HG02623 (cell line): ENCODE measurements at regions not wholly inside any gene's neighbourhood (a gene's known extent, or its start where the extent isn't known, plus 50 kb on each side); places are given as distances from the start of the nearest gene placed in this dataset.
"Not testable (repeated sequence)": the region's sequence is repeated elsewhere in the genome, so short reads cannot be mapped to it uniquely, and the experiment has no call there.

Source experiments
- ATAC-seq: cut with Tn5 transposase; IDR thresholded peaks from one replicate; pipeline ENCODE4 v1.9.1; 2021; ENCODE audit warnings: moderate library complexity; ENCODE audit not compliant: unreplicated experiment

DNA sequence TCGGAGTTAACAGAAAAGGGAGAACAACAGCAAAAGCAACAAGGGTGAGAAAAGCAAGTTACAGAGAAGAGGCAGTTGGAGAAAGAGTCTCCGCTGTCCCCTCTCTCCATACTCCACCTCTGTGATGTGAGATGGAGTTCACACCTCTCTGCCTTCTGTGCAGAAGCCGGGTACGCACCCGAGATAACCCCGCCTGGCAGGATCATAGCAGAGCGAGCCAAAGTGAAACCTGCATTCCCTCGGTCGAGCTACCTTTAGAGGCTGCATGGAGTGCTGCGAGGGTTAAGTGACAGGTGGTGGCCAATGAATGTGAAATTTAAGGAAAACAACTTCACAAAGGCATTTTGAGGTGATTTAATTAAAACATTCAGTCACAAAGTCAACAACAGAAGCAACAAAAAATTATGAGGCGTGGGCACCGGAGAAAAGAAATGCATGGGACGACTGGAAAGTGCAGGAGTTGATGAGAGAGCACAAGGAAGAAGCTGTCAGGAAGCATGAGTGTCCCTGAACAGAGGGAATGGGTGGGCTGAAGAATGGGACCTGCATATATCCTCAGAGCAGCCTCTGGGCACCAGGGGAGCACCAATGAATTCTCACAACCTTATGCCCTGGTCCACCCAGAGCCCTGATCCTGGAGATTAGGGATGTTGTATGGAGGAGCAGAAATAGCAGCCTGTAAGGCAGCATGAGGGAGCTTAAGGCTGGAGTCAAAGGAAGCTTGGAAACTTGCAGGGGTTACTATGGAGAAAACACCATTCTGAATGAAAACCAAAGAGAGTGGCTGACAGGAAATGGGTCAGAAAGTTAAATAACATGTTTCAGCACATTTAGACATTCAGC, 208.3 kb downstream of the EMP1 start:
- ATAC-seq: no peak

DNA sequence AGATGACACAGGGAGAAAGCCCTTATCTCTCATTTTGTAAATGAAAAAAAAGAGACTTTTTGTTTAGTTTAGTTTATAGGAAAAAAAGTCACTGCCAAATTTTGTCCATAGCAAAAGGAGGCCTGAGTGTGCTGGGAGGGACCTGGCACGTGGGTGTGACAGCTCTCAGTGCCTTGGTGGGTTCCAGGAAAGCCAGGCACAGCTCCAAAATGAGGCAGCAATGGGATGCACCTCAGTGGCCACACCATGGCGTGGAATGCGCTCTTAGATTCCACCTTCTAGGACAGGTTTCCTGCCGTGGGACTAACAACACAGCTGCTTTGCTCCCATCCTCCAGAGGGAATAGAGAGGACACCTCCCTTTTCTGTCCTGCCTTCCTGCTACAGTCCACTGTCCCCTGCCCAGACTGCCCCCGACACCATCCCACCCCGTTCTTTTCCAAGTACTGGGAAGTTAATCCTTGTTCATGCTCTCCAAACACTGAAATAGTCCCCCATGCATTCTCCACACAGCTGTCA, 207.6 kb downstream of the EMP1 start:
- ATAC-seq: no peak

DNA sequence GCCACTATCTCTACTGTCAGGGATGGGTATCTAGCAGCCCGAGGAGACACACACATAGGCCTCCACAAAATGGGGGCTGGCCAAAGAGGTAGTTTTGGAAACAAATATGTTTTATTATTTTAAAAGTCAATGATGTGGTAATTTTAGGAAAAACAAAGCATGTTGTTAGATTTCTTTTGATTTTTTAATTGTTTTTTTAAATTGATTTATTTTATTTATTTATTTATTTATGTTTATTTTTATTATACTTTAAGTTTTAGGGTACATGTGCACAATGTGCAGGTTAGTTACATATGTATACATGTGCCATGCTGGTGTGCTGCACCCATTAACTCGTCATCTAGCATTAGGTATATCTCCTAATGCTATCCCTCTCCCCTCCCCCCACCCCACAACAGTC, 194.8 kb downstream of the EMP1 start:
- not testable (repeated sequence) for ATAC-seq

DNA sequence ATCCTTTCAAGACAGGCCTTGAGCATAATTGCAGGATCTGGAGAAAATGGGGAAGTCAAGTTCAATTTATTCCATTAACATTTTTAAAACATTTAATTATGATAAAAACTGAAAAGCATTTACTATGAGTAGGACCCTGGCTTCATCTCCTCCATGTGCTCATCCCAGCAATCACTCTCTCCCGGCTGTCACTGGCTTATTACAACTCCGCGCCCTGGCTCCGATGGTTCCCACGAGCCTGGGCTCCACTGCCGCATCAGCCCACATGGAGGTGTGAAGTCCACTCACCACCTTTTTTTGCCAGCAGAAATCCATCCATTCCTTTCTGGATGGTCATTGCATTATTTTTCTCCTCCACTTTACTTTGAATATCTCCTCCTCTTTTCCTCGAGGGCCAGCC, 194.4 kb downstream of the EMP1 start:
- no peak for ATAC-seq

DNA sequence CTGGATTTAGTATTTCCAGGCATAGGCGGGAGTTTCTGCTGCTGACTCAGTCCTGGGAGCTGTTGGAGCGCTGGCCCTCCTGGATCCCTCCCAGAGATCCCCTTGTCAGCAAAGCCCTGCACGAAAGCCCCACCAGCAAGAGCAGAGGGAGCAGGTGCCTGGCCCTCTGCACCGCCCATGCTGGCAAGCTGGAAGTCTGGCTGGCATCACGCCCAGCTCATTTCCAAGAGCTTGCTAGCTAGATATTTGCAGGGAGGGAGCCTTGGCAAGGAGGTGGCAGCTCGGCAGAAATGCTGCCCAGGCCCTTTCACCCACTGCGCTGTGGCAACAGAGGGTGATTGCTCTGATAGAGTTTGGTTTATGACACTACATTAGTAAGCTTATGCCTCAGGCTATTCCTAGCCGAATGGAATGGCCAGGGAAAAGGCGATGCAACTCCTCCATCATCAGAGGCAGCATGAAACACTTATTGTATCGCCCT, 193.9 kb downstream of the EMP1 start:
- ATAC-seq: no peak

DNA sequence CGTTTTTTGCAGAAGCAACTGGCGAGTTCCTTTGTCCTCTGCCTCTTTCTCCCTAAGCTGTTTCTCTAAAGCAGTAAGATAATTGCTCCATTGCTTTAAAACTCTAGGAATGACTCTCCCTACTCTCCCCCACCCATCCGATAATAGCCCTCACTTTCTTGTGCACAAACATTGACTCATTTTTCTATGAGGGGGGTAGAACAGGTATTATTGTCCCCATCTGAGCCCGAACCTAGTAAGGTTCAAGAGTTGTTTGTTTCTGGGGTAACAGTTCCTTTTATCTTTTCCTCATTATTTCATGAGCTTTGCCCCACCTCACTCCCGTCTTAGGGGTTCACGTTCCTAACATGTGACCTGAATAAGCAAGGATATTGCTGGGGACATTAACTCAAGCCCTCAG, 190.6 kb downstream of the EMP1 start:
- ATAC-seq: no peak

DNA sequence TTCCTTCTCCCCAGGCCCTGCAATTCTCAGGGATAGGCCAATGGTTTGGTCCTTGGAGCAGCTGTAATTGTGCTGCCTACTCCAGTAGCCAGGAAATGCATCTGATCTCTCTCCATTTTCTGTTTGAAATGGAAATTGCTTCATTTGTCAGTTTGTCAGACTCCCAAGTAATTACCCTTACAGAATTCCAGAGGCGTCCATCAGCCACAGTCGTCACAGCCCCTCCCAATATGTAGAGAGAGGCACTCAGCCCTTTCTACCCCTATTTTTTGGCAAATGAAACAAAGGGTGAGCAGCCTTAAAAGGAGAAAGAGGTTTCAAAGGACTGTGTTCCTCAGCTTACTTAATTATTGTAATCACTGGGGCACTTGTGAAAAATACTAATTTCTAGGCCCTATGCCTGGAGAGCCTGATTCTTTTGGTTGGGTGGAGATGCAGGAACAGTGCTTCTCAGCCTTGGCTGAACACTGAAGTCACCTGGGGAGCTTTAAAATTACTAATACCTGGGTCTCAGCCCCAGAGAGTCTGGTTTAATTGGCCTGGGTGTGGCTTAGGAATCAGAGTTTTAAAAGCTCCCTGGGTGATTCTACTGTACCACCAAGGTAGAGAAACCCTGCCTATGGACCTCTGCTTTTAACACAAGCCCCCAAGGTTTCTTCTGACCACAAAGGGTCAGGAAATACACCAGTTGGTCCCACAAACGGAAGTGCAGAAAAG, 190.0 kb downstream of the EMP1 start:
- no peak for ATAC-seq

DNA sequence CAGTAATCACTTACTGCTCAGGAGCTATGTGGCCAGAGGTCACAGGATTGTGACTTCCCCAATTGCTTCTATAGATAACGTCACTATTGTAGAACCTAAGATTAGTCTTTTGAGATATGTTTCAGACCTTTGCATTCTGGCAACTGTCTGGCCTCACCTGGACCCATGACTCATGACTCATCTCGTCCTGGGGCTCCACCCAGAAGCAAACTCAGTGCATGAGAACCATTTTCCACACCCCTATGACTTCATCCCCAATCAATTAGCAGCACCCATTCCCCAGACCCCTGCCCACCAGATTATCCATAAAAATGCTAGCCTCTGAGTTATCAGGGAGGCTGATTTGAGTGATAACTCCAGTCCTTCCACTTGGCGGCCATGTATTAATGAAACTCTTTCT, 186.9 kb downstream of the EMP1 start:
- no peak for ATAC-seq

DNA sequence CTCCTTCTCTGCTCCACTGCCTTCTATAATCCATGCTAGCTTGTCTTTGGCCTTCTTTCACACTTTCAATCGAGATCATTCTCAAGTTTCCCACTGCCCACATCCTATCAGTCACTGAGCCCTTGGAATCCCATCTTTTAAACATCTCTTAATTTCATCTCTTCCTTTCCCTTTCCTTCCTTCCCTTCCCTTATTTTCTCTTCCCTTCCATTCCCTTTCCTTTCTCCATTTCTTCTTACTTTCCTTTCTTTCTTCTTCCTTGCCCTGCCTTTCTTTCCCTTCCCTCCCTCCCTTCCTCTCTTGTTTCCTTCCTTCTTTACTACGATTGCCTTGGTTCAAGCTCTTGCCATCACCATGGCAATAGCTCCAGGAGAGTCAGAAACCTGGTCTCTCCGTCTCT, 183.8 kb downstream of the EMP1 start:
- ATAC-seq: no peak

DNA sequence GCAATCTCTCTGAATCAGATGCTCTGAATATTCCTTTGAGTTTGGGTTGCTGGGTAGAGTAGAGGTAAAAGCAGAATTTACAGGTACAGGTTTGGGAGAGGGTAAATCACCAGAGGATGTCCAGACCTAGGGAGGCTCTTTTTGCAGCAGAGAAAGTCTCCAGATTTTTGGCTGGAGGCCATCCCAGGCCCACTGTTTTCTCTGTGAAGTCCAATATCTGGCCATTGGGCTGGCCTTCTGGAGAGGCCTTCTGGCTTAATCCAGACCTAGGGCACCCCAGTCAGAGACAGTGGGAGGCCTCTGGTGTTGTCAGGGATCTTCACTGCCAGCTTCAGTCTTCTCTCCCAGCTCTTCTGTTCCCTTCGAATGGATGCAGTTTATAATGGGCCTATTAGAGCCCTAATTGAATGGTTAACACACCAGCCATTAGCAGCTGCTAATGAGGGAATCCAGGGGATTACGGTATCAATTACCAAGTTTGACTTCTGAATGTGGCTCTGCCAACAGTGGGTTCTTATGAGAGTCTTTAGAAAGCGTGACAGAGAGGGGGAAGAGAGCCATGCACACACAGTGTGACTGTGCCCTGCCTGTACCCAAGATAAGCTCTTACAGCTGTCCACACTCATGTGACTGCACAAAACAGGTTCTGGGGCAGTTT, 183.1 kb downstream of the EMP1 start:
- no peak for ATAC-seq

DNA sequence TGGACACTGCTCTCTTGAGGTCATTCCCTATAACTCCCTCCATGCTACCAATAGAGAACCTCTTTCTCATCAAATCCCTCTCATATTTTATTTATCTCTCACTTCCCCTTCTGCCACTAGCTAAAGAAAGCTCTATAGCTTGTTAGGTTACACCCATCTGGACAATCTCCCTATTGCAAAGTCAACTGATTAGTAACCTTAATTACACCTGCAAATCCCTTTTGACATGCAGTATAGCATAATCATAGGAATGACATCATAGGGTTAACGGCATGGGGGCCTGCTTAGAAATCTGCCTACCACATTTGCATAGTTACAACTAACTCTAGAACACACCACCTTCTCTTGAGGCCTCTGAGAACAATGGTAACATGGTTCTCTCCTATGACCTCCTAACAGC, 181.2 kb downstream of the EMP1 start:
- ATAC-seq: no peak

DNA sequence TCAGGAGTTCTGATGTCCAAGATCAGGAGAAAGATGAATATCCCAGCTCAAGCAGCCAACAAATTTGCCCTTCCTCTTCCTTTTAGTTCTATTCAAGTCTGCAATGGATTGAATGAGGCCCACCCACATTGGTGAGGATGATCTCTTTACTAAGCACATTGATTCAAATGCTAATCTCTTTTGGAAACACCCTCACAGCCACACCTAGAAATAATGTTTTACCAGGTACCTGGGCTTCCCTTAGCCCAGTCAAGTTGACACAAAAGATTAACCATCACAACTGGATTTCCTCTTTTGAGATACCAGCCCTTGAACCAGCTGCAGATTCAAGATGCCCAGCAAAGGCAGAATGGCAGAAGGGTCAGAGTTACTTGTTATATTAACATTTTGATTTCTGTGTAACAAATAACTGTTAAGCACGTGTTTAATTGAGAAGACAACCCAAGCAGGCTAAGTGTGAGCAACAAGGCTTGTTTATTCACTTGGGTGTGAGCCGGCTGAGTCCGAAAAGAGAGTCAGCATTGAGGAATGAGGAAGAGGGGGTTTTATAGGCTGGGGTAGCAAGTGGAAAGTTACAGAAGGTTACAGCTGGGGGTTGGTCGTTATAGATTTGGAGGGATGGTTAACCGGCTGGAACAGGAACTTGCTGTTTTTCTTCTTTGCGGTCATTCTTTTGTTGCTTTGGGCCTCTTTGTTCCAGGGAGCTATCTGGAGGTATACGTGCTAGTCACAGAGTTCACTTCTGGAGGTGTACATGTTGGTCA, 180.3 kb downstream of the EMP1 start:
- ATAC-seq: no peak

DNA sequence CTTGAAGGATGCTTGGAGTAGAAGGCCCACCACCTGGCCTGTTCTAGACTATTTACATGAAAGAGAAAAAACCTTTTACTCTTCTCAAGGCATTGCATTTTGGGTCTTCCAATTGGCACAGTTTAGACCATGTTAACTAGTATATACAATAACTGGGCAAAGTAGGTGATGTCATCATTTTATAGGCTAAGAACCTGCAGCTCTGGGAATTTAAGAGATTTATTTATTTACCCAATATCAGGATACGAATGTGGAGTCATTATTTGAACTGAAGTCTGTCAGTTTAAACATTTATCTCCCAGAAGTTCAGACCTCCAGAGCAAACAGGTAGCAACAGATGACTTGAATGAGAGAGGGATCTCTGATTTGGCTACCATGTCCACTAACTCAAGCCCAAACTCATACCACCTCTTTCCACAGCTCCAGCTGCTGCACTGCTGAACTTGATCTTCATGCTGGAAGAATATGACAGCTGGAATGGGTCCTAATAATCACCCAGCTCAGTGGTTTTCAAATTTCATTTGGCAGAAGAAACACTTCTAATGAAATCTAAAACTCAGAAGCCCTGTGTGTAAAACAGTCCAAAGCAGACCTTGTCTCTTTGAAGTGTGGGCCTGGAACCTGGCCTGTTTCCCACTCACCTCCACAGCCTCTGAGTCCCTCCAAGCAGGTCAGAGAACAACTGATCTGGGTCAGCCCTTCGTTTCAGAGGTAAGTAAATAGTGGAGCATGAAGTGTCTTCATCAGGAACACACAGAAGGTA, 179.2 kb downstream of the EMP1 start:
- ATAC-seq: no peak

DNA sequence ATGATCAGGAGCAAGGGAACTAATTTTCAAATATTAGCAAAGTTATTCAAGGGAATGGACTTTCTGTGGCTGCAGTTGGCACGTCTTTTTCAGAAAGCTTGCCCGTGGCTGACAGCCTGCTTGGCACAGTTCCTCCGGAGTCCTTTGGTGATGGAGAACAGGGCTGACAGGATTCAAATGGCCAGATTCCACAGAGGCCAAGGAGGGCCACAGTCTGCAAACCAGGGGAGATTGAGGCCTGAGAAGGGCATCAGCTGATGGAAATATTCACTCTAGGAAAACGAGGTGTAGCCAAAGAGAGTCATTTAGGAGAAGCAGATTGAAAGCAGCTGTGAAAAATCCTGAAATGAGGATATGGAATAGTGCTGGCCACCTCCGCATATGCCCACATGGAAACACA, 178.3 kb downstream of the EMP1 start:
- ATAC-seq: no peak

DNA sequence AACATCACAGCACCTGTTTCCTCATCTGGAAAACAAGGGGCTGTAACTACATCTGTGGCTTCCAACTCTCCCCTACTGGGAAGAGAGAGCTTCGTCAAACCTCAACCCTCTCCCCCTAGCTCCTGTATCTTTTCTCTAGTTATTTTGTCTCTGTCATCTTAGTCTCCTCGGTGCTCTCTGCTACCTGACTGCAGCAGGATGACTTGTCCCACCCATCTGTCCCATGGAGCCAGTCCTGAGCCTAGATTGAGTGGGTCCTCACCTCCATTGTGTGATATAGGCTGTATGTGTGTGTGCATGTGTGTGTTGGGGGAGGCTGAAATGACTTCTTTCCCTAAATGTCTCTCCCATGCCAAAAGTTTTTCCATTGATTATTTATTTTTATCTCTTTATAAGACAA, 177.3 kb downstream of the EMP1 start:
- ATAC-seq: no peak

DNA sequence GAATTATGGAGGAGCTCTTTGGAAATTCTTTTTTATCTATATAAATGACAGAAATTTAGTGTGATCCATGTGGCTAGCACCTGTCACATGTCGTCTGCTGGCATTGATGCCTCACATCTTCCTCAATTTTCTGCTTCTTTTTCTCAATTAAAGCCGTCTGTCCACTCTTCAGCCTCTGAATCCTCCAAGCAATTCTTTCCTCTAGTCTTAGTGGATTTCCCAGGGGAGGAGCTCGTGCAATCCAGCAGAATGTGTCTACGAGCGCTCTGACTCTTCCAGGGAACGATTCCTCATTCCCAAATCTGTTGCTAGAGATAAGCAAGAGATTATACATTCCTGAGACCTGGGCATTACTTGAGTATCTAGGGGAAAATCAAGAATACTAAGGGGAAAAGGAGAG, 176.6 kb downstream of the EMP1 start:
- ATAC-seq: no peak

DNA sequence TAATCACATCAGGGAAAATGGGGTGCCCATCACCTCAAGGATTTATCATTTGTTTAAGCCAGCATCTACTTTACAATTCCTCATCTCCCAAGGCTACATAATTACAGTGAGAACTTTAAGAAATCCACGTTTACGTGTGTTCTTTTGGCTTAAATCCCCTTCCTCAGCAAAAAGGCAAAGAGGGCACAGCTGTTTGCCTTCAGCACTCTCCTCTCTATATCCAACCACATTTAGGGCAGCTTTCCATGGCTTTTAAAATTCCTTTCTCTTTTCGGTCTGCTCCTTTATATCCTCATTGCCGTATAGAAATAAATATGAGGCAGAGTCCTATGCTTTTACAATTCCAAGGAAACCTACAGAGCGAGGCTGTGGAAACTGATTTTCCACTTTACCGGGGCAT, 175.9 kb downstream of the EMP1 start:
- ATAC-seq: no peak

DNA sequence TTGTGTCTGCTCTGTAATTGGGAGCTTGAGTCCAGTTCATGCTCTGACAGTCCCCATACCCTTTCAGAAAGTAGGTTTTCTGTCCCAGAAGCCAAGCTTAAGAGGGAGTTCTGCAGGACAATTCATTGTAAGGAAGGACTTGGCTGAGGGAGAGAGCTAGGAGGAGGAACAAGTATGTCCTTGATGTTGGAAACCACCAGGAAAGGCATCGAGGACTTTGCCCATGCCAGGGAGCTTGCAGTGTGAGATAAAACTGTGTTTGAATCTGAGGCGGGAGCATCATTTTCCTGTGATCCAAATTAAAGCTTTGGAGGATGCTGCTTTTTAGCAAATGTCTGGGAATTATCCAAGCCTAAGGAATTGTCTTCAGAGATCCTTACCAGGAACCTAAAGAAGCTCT, 175.3 kb downstream of the EMP1 start:
- no peak for ATAC-seq

DNA sequence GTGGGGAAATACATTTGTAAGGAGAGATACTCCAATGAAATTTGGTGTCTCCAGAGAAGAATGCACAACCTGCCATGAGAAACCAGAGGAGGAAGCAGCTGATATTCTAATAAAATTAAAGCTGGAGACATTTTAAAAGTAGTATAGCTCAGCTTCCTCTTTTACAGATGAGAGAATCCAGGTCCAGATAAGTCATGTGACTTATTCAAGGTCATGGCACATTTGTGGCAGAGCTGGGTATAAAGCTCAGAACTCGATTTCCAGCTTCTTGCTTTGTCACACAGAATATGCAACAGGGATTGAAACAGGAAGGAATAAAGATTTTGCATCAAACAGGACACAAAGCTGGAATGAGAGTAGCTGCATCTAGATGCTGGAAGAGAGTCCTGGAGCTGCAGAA, 174.8 kb downstream of the EMP1 start:
- no peak for ATAC-seq

DNA sequence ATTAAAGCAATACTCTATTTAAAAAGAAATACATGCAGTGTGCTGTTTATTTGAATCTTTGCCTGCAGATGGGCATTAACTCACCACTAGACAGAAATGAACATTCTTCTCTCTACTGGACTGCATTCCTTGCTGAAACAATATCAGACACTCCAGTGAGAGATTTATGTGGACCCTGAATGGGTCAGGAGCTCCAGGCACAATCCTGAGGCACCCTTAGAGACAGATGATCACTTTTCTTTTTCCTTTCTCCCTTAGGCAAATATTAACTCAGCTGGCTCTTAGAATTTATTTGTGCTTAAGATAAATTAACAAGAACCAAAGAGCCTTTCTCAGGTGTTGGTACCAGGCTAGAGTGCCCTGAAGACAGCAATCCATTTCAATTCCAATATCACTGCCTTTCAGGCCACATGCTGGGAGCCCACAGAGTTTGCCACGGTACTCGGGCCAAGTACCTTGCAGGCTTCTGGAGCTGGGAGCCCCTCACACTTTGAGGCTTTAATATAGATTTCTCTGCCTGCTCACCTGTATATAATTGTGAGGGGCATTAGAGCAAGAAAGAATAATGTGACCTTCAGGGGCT, 173.0 kb downstream of the EMP1 start:
- no peak for ATAC-seq
